ENCODE measurements at regions not wholly inside any gene's neighbourhood (a gene's known extent, or its start where the extent isn't known, plus 50 kb on each side); places are given as distances from the start of the nearest gene placed in this dataset.

DNA sequence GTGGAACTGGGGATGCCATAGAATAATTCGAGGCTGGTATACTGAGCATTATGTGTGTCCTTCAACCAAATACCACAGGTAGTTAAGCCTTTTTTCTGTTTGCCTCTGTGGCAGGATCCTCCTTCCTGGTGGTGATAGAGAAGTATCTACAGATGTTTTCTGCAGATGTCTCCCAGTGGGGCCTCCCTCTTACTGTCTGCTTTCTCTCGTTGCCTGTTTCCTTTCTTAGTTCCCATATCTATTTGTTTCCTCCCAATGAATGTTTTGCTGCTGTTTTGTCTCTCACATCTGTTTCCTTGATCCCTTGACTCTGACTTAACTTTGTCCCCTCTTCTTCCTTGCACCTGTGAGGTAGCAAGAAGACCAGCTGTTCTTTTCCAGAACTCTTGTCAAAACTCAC is 130.9 kb upstream of the NUDT12 start:
- TF ChIP-seq, protein P1, sequence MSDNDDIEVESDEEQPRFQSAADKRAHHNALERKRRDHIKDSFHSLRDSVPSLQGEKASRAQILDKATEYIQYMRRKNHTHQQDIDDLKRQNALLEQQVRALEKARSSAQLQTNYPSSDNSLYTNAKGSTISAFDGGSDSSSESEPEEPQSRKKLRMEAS (IDR thresholded peaks at IDR 0.05): no peak
- TF ChIP-seq, protein P2, sequence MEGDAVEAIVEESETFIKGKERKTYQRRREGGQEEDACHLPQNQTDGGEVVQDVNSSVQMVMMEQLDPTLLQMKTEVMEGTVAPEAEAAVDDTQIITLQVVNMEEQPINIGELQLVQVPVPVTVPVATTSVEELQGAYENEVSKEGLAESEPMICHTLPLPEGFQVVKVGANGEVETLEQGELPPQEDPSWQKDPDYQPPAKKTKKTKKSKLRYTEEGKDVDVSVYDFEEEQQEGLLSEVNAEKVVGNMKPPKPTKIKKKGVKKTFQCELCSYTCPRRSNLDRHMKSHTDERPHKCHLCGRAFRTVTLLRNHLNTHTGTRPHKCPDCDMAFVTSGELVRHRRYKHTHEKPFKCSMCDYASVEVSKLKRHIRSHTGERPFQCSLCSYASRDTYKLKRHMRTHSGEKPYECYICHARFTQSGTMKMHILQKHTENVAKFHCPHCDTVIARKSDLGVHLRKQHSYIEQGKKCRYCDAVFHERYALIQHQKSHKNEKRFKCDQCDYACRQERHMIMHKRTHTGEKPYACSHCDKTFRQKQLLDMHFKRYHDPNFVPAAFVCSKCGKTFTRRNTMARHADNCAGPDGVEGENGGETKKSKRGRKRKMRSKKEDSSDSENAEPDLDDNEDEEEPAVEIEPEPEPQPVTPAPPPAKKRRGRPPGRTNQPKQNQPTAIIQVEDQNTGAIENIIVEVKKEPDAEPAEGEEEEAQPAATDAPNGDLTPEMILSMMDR (IDR thresholded peaks at IDR 0.05; ENCODE audit: low read depth, low read length, missing input control): no peak

Data from liver (tissue), 2 donors.